K562 (cell line): ENCODE measurements at regions not wholly inside any gene's neighbourhood (a gene's known extent, or its start where the extent isn't known, plus 50 kb on each side); places are given as distances from the start of the nearest gene placed in this dataset.

Experiments used
- ATAC-seq: fragments of 200-7000 bp; cut with Tn5 transposase; 3 replicates; pipeline ENCODE4 v1.9.1; 2020; ENCODE audit warnings: moderate library complexity
- BruUV-seq: library from RNA; stranded (reverse); fragments of 400-500 nt; replicated peaks from 2 replicates; lab custom pipeline; 2021; lab: Mats Ljungman, UMichigan
- CTCF ChIA-PET: fragments of 300-600 bp; formaldehyde crosslinking; extraction: SDS; loops from one replicate; lab custom pipeline; 2021; ENCODE audit warnings: low intra/inter-chr PET ratio; lab: Yijun Ruan, JAX
- POLR2A ChIA-PET: fragments of 300-600, 350-650 bp; sonication (Branson Sonifier 250); formaldehyde crosslinking; extraction: SDS; loops from one replicate; lab custom pipeline; 2021; ENCODE audit warnings: antibody characterized with exemption, inconsistent platforms; lab: Yijun Ruan, JAX
- DNase-seq, 4 experiments: peaks; one replicate each; pipeline versions ENCODE4 v3.0.0 to v3.0.0-alpha.2; 2011 to 2018; ENCODE audit warnings: low spot score in 3 of 4, mixed read lengths in 3 of 4; ENCODE audit errors: extremely low read depth in 1 of 4
- FAIRE-seq: peaks from 2 replicates; lab custom pipeline; 2011; peaks lifted over from hg19 to GRCh38; lab: Jason Lieb, UNC
- H2AFZ ChIP-seq: 2 replicates; pipeline ENCODE4 v1.6.0; 2011; ENCODE audit warnings: low read depth, low read length, control low read depth, inconsistent platforms
- H3K27ac ChIP-seq: fragments of 200-600 bp; 3 replicates; pipeline ENCODE4 v1.8.0; 2011; ENCODE audit warnings: low read depth, mild to moderate bottlenecking, control low read depth, inconsistent platforms, low read length, moderate library complexity, mixed read lengths; ENCODE audit errors: extremely low read depth
- H3K27me3 ChIP-seq, 2 experiments: fragments of 300-600 bp in 1 of 2; 2 replicates in 1 of 2; 3 replicates in 1 of 2; pipeline versions ENCODE4 v1.6.0 to v1.8.0; 2011; ENCODE audit warnings: inconsistent platforms in 2 of 2, low read length in 2 of 2, mild to moderate bottlenecking in 1 of 2, mixed read lengths in 1 of 2, moderate library complexity in 1 of 2; ENCODE audit not compliant: control insufficient read depth in 2 of 2, insufficient read depth in 2 of 2
- H3K36me3 ChIP-seq: fragments of 300-600 bp; 3 replicates; pipeline ENCODE4 v1.8.0; 2011; ENCODE audit warnings: mild to moderate bottlenecking, low read length, inconsistent platforms; ENCODE audit not compliant: control insufficient read depth, insufficient read depth
- H3K4me1 ChIP-seq, 2 experiments: fragments of 200-600 bp in 1 of 2; replicated peaks in 1 of 2; 2 replicates in 1 of 2; 3 replicates in 1 of 2; pipeline versions ENCODE4 v1.5.1 to v1.8.0; 2011; ENCODE audit warnings: inconsistent platforms in 2 of 2, low read length in 2 of 2, mild to moderate bottlenecking in 1 of 2, mixed read lengths in 1 of 2, moderate library complexity in 1 of 2; ENCODE audit not compliant: control insufficient read depth in 2 of 2, insufficient read depth in 2 of 2
- H3K4me2 ChIP-seq: 2 replicates; pipeline ENCODE4 v1.6.1; 2011; ENCODE audit warnings: low read length, control low read depth, inconsistent platforms, mixed read lengths; ENCODE audit not compliant: insufficient read depth
- H3K4me3 ChIP-seq: fragments of 200-600 bp; sonication (generic), shearing (Covaris generic); 2 replicates; pipeline ENCODE4 v1.5.1; 2016; ENCODE audit warnings: control low read depth, inconsistent platforms
- H3K79me2 ChIP-seq: fragments of 200-600 bp; 3 replicates; pipeline ENCODE4 v1.8.0; 2011; ENCODE audit warnings: low read length, inconsistent platforms; ENCODE audit not compliant: control insufficient read depth, insufficient read depth
- H3K9ac ChIP-seq, 2 experiments: 2 replicates each; pipeline versions ENCODE4 v1.6.0 to v1.6.1; 2011; ENCODE audit warnings: low read depth in 2 of 2, low read length in 2 of 2, control low read depth in 1 of 2, inconsistent platforms in 1 of 2, mild to moderate bottlenecking in 1 of 2, mixed read lengths in 1 of 2; ENCODE audit not compliant: insufficient read depth in 1 of 2
- H3K9me1 ChIP-seq: one replicate; pipeline ENCODE4 v1.6.0; 2011; ENCODE audit warnings: inconsistent platforms, mild to moderate bottlenecking, low read length, moderate library complexity; ENCODE audit not compliant: control insufficient read depth, insufficient read depth
- H3K9me3 ChIP-seq: replicated peaks from 2 replicates; pipeline ENCODE4 v1.5.1; 2011; ENCODE audit warnings: low read depth, low read length, inconsistent platforms; ENCODE audit not compliant: control insufficient read depth, insufficient read depth
- H4K20me1 ChIP-seq: replicated peaks from 2 replicates; pipeline ENCODE4 v1.6.1; 2011; ENCODE audit warnings: low read length, inconsistent platforms, mixed read lengths; ENCODE audit not compliant: control insufficient read depth, insufficient read depth
- CHD2 ChIP-seq: IDR thresholded peaks from 2 replicates; pipeline ENCODE4 v1.6.1; 2011; ENCODE audit warnings: low read depth, low read length
- KDM4B ChIP-seq, 2 experiments: fragments of 450-650 bp in 1 of 2; sonication (generic) in 1 of 2; IDR thresholded peaks; 2 replicates each; pipeline ENCODE4 v1.6.1; 2016 to 2017; ENCODE audit warnings: borderline replicate concordance in 2 of 2, antibody characterized with exemption in 1 of 2, low read depth in 1 of 2, mild to moderate bottlenecking in 1 of 2
- RAD51 ChIP-seq: fragments of 450-650 bp; IDR thresholded peaks from 2 replicates; pipeline ENCODE4 v1.7.1; 2016; ENCODE audit warnings: low read depth, mild to moderate bottlenecking, borderline replicate concordance
- ZNF518B ChIP-seq: fragments of 250-450 bp; sonication (Bioruptor Pico); IDR thresholded peaks from 2 replicates; pipeline ENCODE4 v1.5.0; 2021; ENCODE audit warnings: mild to moderate bottlenecking, moderate library complexity
- ZNF707 ChIP-seq: fragments of 250-450 bp; sonication (Bioruptor Pico); conservative IDR thresholded peaks from 2 replicates; pipeline ENCODE4 v1.8.0; 2022; ENCODE audit warnings: inconsistent platforms, mild to moderate bottlenecking, moderate library complexity
- WGBS: fragments of 100-300 bp; shearing (Covaris generic); methylation state at CpG from one replicate; pipeline ENCODE4 v1.1.6; 2016; ENCODE audit warnings: low coverage, mixed read lengths; ENCODE audit not compliant: insufficient coverage; ENCODE audit errors: missing lambda C conversion rate; 5-methylcytosine and 5-hydroxymethylcytosine counted together
- in situ Hi-C: fragments of 300-500 bp; cut with MboI; formaldehyde crosslinking; loops from 4 replicates; pipeline ENCODE4 v1.15.0; 2018; ENCODE audit warnings: inconsistent platforms, mixed read lengths
- intact Hi-C: fragments of 100-400 bp; cut with micrococcal nuclease; formaldehyde crosslinking; loops from 2 replicates; pipeline ENCODE4 v1.14.2; 2022

GRCh38 chr3:31295150-31295765 lies 237.5 kb upstream of the STT3B start (continued):
- no peak for TF ChIP-seq ZNF518B (CRISPR knock-in tag)
- TF ChIP-seq RAD51 = no peak
- no peak for TF ChIP-seq CHD2
- TF ChIP-seq, all 486 proteins: peak for 0

DNA sequence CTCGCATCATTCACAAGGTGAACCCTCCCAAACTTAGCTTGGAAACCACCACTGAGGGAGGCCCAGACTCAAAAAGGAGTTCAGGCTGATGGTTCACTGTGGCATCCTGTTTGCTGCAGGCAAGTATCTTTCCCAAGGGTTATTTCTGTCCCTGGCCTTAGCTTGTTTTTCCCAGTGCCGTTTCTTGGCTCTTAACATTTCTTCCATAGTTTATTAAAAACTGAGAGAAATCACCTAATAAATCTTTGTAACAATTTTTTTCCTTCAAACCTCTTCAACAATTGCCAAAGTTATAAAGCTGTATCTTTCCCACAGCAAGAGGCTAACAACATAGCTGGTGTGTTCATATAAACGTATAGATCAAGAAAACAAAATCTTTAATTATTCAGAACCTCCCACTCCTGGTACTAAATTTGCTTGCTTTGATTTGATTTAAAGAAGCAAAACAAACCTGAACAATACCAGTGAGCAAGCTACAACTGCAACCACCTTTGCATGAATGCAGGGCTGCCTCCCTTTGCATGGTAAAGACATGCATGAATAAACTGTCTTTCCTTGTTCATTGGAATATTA lies 234.9 kb upstream of the STT3B start:
- no peaks in the 10 kb centered on the region for H3K9me3 ChIP-seq
- H3K27me3 ChIP-seq = no peaks in the 10 kb centered on the region
- no peak overlapping the region for H3K4me2 ChIP-seq
- WGBS = 0% methylated on average over 3 of the region's 3 CpGs
- no TSS peak for BruUV-seq
- no peaks in the 10 kb centered on the region for H4K20me1 ChIP-seq
- no peak overlapping the region for H3K27ac ChIP-seq
- FAIRE-seq (no peak), ATAC-seq (no peak), DNase-seq (no peak)
- no peak overlapping the region for H3K4me3 ChIP-seq
- no peaks in the 10 kb centered on the region for H3K79me2 ChIP-seq
- intact Hi-C loops = no loop called here
- TF ChIP-seq KDM4B (IDR thresholded peaks at IDR 0.05; ENCODE audit: borderline replicate concordance in 2 of 2, low read depth in 1 of 2) = no peak
- peak; percentile 84 for TF ChIP-seq ZNF707
- ChIA-PET CTCF (no interaction called here), POLR2A (no interaction called here)
- H3K9me1 ChIP-seq = no peaks in the 10 kb centered on the region
- in situ Hi-C loops = no loop called here
- H2AFZ ChIP-seq = no peak overlapping the region
- no peaks in the 10 kb centered on the region for H3K4me1 ChIP-seq
- no peak overlapping the region for H3K9ac ChIP-seq
- no peaks in the 10 kb centered on the region for H3K36me3 ChIP-seq
